Testis (tissue), 2 donors: ENCODE measurements at regions not wholly inside any gene's neighbourhood (a gene's known extent, or its start where the extent isn't known, plus 50 kb on each side); places are given as distances from the start of the nearest gene placed in this dataset.
"Not testable (repeated sequence)": the region's sequence is repeated elsewhere in the genome, so short reads cannot be mapped to it uniquely, and the experiment has no call there.

Source experiments
- DNase-seq: peaks from one replicate; pipeline ENCODE4 v3.0.0-alpha.2; 2019
- H3K27ac ChIP-seq, 2 donors: fragments of 200-600 bp; sonication (generic); one replicate each; pipeline ENCODE4 v1.5.1; 2019
- H3K27me3 ChIP-seq: fragments of 200-600 bp; sonication (generic); one replicate; pipeline ENCODE4 v1.5.1; 2019
- H3K36me3 ChIP-seq: fragments of 200-600 bp; sonication (generic); one replicate; pipeline ENCODE4 v1.5.1; 2017; ENCODE audit warnings: low read depth; ENCODE audit errors: missing control alignments
- H3K4me1 ChIP-seq: fragments of 200-600 bp; sonication (generic); one replicate; pipeline ENCODE4 v1.5.1; 2019
- H3K4me3 ChIP-seq, 2 donors: fragments of 200-600 bp; sonication (generic); one replicate each; pipeline ENCODE4 v1.5.1; 2017 to 2019
- H3K9me3 ChIP-seq: fragments of 200-600 bp; sonication (generic); one replicate; pipeline ENCODE4 v1.5.1; 2017
- POLR2A ChIP-seq: fragments of 450-650 bp; IDR thresholded peaks from one replicate; pipeline ENCODE4 v1.6.1; 2017; ENCODE audit warnings: antibody characterized with exemption, mild to moderate bottlenecking, moderate library complexity
- whole genome bisulfite sequencing, 2 donors: methylation state at CpG; one replicate each; pipeline ENCODE4 v1.1.5; 2018; 5-methylcytosine and 5-hydroxymethylcytosine counted together
- intact Hi-C: fragments of 100-400 bp; cut with DNase I; formaldehyde crosslinking; loops from one replicate; pipeline ENCODE4 v1.15.1; 2023; ENCODE audit warnings: low total_unique reads
- TF ChIP-seq, protein P1 (sequence below), 3 experiments: fragments of 450-650 bp in 2 of 3; fragments of 200-600 bp in 1 of 3; sonication (generic) in 1 of 3; IDR thresholded peaks; one replicate each; pipeline ENCODE4 v1.5.1; 2016 to 2019; ENCODE audit warnings: antibody characterized with exemption in 3 of 3, mild to moderate bottlenecking in 2 of 3, moderate library complexity in 1 of 3

DNA sequence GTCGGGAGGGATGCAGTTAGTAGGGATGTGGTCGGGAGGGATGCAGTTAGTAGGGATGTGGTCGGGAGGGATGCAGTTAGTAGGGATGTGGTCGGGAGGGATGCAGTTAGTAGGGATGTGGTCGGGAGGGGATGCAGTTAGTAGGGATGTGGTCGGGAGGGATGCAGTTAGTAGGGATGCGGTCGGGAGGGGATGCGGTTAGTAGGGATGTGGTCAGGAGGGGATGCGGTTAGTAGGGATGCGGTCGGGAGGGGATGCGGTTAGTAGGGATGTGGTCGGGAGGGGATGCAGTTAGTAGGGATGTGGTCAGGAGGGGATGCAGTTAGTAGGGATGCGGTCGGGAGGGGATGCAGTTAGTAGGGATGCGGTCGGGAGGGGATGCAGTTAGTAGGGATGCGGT is 96.2 kb downstream of the BDH1 start:
- H3K4me1 ChIP-seq, H3K27ac ChIP-seq, H3K27me3 ChIP-seq, intact Hi-C loops, DNase-seq, H3K36me3 ChIP-seq, H3K9me3 ChIP-seq, H3K4me3 ChIP-seq: not testable (repeated sequence)
- WGBS, 2 donors: 57 to 59% methylated on average over 16 to 18 of the region's 19 CpGs

DNA sequence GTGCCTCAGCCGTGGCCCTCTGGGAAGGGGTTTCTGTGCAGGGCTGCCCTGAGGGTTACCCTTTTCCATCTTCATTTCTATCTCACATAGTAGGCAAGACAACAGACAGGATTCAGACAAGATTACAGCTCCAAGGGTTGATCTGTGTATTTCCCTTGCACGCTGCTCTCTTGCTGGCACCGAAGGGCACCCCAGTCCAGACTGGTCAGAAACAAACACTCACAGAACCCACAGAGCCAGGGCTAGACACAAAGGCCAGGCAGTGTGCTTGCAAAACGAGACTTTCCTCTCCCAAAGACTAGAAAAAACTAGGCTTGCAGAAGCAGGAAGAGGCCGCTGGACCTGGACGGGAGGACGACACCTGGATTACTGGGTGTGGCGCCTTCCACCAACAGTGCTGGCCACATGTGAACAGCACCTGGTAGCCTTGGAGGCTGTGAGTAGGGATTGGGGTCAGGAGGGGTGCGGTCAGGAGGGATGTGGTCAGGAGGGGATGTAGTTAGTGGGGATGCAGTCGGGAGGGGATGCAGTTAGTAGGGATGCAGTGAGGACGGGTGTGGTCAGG is 96.8 kb downstream of the BDH1 start:
- Histone ChIP-seq H3K36me3 (no peaks in the 10 kb centered on the region), H3K27ac (no peak overlapping the region), H3K27me3 (no peaks in the 10 kb centered on the region), H3K4me3 (no peak overlapping the region), H3K9me3 (no peaks in the 10 kb centered on the region), H3K4me1 (no peaks in the 10 kb centered on the region)
- intact Hi-C loops: no loop called here
- WGBS, 2 donors: 85 to 94% methylated on average over 10 to 11 of the region's 11 CpGs
- DNase-seq: no peak
- TF ChIP-seq, protein P1, sequence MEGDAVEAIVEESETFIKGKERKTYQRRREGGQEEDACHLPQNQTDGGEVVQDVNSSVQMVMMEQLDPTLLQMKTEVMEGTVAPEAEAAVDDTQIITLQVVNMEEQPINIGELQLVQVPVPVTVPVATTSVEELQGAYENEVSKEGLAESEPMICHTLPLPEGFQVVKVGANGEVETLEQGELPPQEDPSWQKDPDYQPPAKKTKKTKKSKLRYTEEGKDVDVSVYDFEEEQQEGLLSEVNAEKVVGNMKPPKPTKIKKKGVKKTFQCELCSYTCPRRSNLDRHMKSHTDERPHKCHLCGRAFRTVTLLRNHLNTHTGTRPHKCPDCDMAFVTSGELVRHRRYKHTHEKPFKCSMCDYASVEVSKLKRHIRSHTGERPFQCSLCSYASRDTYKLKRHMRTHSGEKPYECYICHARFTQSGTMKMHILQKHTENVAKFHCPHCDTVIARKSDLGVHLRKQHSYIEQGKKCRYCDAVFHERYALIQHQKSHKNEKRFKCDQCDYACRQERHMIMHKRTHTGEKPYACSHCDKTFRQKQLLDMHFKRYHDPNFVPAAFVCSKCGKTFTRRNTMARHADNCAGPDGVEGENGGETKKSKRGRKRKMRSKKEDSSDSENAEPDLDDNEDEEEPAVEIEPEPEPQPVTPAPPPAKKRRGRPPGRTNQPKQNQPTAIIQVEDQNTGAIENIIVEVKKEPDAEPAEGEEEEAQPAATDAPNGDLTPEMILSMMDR (IDR thresholded peaks at IDR 0.05): no peak
- no peak for TF ChIP-seq POLR2A

DNA sequence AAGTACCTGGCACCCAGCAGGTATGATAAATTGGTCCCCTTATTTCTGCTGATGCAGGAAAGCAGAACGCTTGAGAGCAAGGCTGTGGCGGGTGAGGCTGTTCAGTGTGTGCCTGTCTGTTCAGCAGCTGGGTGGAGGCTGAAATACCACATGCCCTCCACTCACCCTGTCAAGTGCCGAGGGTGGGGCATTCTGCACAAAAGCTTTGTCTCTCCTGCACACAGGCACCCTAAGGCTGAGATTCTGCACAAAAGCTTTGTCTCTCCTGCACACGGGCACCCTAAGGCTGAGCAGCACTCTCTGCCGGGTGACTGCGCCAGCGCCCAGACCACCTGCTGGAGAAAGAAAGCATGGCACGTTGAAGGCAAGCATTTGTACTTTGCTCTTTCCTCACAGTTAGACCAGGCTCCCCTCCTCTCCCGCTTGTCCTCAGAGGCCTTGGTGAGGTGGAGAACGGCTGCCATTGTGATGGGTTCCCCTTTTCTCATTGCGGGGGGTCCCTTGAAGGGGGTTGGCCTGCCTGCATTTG is 97.5 kb downstream of the BDH1 start:
- peak; percentile 57 for DNase-seq
- intact Hi-C loops: no loop called here

DNA sequence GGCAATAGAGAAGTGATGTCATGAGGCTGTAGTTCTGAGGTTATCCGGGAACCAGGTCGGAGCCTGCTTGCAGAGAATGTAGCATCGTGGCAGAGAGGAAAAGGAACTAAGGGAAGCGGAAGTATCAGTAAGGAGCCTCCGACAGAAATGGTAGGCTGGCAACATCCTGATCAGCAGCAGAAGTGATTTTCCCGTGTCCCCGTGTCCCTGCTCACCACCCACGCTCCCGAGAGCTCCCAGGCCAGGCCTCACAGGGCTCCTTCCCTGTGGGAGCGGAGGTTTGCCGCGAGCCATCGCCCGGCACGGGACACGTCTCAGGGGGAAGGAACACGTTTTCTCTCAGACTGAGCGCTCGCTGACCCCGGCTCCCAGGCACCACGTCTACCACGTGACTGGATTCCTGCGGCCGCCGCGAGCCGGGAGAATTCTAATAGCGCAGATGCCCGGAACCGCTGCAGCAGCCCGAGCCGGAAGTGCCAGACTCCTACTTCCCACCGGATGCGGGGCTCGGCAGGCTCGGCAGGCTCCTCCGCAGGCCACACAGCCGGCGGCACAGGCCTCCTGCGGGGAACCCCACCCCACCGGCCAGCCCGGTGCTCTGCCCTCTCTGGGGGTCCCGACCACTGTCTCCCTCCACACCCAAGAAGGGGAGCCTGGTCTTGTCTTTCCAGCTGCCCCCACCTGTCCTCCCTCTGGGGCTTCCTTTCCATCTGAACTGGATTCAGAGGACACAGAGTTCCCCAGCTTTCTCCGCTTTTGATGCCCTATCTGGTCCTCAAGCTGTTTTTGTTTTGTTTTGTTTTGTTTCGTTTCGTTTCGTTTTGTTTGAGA is 99.3 kb downstream of the BDH1 start:
- Histone ChIP-seq H3K4me1 (no peaks in the 10 kb centered on the region), H3K36me3 (no peaks in the 10 kb centered on the region), H3K27me3 (no peaks in the 10 kb centered on the region), H3K27ac (peak overlapping the region; percentile 84 to 86), H3K4me3 (peak overlapping the region; percentile 63), H3K9me3 (no peaks in the 10 kb centered on the region)
- peak; percentile 93 for DNase-seq
- WGBS, 2 donors: 3 to 12% methylated on average over 12 to 47 of the region's 47 CpGs
- intact Hi-C loops: no loop called here
- TF ChIP-seq, protein P1 (IDR thresholded peaks at IDR 0.05): no peak
- no peak for TF ChIP-seq POLR2A

More for the DNA sequence above, 97.5 kb downstream of the BDH1 start:
- 60% methylated on average over 7 to 11 of the region's 11 CpGs for WGBS, 2 donors
- Histone ChIP-seq H3K4me3 (no peak overlapping the region), H3K27me3 (no peaks in the 10 kb centered on the region), H3K27ac (no peak overlapping the region), H3K9me3 (no peaks in the 10 kb centered on the region), H3K4me1 (no peaks in the 10 kb centered on the region), H3K36me3 (no peaks in the 10 kb centered on the region)
- TF ChIP-seq, protein P1 (IDR thresholded peaks at IDR 0.05): peak in 1 of 3 experiments; percentile 42
- TF ChIP-seq POLR2A: no peak

DNA sequence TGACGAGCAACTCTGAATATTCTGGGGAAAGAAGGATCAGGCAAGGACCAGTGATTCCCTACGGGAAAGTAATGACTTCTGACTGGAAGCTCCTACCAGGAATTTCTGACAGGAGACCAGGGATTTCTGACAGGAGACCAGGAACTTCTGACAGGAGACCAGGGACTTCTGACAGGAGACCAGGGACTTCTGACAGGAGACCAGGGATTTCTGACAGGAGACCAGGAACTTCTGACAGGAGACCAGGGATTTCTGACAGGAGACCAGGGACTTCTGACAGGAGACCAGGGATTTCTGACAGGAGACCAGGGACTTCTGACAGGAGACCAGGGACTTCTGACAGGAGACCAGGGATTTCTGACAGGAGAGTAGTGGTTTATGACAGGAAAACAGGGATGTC is 100.9 kb downstream of the BDH1 start:
- H3K4me3 ChIP-seq, H3K36me3 ChIP-seq, H3K27ac ChIP-seq, H3K4me1 ChIP-seq, H3K27me3 ChIP-seq, H3K9me3 ChIP-seq, DNase-seq, intact Hi-C loops: not testable (repeated sequence)
- 88 to 90% methylated on average over 2 of the region's 2 CpGs for whole genome bisulfite sequencing, 2 donors
